ENCODE measurements at regions not wholly inside any gene's neighbourhood (a gene's known extent, or its start where the extent isn't known, plus 50 kb on each side); places are given as distances from the start of the nearest gene placed in this dataset.
"Not testable (repeated sequence)": the region's sequence is repeated elsewhere in the genome, so short reads cannot be mapped to it uniquely, and the experiment has no call there.

DNA sequence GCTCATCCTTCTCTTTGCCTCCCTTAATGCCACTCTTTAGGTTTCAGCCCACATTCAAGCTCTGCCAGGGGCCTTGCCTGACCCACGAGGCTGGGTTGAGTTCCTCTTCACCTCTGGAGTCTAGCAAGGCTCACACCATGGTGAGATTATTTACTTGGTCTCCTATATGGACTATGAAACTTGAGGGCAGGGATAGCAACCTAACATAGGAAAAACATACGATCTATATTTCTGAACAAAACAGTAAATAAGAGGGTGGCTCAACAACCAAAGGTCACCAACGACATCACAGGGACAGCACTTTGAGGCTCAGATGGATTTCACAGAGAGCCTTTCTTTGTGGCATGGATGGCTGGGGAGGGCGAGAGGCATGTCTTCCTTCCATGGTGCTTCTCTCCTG lies 197.0 kb downstream of the MAF start:
- DNase-seq, result no peak

- no peak for DNase-seq
These were observed 197.6 kb downstream of the MAF start for GRCh38 chr16:79402920-79403319.

DNA sequence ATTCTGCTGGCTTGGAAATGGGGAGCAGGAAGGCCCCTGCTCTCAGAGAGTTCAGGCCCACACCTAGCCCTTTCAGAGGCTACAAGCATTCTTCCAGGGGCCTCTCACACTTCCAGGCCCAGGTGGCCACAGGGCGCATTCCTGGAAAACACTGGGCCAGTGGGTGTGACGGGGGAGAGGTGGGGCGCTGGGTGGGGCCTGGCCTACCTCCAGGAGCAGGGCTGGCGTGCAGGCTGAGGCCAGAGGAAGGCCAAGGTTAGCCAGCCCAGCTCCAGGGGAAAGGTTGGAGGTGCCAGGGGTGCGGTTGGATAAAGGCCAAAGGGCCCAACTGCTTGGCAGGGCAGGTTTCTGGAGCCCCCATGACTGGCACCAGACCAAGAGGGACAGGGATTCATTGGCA lies 198.2 kb downstream of the MAF start:
- no peak for DNase-seq

DNA sequence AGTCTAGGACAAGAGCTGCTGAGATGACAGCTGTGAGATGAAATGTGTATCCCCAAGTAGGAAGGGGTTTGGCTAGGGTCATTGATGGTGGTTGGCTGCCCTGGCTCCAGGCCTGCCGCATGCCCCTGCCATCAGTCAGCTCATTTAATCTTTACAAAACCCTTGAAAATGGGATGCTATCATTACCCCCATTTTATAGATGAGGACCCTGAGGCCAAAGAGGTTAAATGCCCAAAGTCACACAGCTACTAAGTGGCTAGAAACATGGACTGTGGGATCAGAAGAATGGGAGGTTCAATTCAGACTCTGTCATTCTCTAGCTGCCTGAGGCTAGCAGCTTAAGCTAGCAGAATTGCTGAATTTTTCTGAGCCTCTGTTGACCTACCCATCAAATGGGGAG lies 198.8 kb downstream of the MAF start:
- DNase-seq, result no peak

DNA sequence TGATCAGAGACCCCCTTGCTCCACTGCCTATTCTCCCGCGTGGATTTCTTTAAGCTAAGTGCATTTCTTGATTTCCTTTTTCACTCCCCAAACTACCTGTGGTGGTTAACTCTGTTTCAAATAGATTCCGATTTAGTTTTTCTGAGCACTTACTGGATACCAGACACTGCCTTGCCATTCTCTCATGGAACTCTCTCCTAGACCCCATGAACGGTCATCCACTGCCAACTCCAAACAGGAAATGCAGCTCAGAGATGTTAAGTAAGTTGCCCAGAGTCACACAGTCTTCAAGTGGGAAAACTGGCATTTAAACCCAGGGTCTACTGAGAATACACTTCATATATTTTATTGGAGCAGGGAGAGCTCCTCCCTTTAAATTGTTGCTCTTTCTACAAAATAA lies 199.4 kb downstream of the MAF start:
- DNase-seq, result no peak

GRCh38 chr16:79400462-79401149 lies 199.9 kb downstream of the MAF start:
- no peak for DNase-seq

- no peak for DNase-seq
These were observed 204.9 kb downstream of the MAF start for GRCh38 chr16:79395591-79395990.

DNA sequence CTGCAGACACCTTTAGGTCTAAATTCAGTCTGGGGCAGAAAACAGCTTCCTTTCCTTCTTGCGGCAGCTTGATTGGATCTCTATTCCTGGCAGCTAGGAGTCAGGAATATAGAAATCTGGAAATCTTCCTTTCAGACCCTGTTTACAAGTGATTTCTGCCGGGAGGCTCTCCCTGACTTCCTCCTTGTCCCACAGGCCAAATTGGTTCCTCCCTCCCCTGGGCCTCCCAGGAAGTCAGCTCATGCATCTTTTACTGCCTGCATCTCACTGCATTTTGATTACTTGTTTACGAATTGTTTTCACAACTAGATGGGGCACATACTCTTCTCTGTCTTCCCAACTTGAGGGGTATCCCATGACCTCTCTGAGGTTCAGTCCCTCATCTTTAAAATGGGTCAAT lies 206.3 kb downstream of the MAF start:
- DNase-seq, result no peak

DNA sequence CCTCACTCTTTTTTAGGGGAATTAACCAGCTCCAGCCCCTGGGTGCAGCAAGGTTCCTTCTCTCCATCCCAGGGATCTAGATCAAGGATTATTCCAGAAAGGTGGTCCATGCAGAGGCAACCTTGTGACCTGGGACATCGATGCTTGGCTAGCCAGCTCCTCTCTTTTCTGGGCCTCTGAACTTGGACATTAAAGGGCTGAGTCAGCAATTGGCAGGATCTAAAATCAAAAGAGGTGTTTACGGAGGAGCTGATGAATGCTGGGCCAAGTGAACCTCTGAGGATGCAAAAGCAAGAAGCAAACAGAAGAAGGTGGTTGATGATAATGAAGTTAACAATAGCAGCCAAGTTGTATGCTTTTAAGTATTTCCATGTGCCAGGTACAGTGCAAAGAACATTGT lies 207.0 kb downstream of the MAF start:
- DNase-seq, result no peak

GRCh38 chr16:79393127-79393526 lies 207.4 kb downstream of the MAF start:
- no peak for DNase-seq

- DNase-seq, result no peak
These were observed 208.5 kb downstream of the MAF start for GRCh38 chr16:79392081-79392480.

DNA sequence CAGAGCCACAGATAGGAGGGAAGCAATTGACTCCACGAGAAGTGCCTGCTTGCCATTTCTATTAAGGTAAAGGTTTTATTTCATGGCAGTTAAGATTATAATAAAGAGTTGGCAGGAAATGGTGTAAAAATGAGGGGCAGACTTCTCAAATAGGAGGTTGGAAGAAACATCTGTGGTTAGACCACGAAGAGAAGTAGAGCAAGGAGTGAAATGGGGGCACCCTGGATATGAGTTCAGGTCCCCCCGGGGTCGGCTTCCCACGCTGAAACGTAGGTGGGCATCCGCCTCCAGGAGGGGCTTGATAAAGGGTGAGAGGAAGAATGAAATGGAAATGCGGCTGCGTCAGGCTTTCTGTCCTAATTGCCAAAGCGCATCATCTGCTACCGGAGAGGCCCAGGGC lies 209.1 kb downstream of the MAF start:
- no peak for DNase-seq

DNA sequence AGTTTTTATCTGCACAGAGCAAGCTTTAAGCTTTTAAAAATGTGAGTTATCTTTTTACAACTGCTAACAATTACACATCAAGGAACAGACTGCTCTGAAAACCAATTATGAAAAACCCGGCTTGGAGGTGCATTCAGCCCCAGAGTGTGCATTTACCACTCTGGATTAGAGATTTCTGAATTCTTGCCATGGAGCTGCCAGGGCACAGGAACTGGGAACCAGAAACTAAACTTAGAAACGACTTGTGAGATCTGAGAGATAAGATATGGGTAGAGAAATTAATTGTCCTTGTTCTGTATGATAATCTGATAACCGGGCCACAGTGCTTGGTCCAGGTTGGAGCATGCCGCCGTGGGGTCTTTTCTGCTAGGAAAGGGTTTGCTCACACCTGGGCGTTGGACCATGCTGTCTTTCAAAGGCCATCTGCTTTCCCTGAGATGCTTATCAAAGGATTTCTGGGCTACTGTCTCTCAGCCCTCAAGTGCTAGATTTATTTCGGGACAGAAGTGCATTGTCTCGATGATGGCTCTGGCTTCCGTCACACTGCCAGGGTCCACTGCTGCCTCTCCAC lies 210.0 kb downstream of the MAF start:
- DNase-seq, result no peak

- DNase-seq, result no peak
These were observed 212.1 kb downstream of the MAF start for GRCh38 chr16:79388396-79388795.

DNA sequence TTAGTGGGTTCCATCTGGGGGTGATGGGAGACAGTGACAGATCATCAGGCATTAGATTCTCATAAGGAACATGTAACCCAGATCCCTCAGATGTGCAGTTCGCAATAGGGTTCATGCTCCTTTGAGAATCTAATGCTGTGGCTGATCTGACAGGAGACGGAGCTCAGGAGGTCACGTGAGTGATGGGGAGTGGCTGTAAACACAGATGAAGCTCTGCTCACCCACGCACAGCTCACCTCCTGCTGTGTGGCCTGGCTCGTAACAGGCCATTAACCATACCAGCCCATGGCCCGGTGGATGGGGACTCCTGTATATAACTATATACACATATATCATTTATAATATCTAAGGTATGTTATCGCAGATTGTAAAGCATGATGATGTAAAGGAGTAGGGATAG lies 214.2 kb downstream of the MAF start:
- no peak for DNase-seq

DNA sequence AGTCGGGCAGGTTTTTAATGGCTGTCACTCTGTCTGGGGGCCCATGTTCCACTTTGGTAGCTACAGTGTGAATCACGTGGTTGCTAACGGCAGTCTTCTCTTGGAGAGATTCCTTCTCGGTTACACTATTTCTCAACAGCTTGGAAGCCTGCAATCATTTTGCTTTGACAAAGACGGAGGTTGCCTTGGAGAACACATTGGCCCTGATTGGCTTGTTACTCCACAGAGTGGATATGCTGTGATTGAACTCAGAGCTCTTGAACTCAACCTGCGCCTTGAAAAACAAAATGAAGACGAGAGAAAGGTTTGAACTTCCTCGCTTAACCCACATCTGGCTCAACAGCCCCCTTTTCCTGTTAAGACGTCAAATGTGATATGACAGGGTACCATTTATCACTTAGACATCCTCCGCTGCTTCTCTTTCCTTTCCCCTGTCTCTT lies 218.9 kb downstream of the MAF start:
- no peak for DNase-seq

GRCh38 chr16:79380995-79381602 lies 219.4 kb downstream of the MAF start:
- DNase-seq, result no peak

GRCh38 chr16:79379095-79379494 lies 221.4 kb downstream of the MAF start:
- no peak for DNase-seq

- DNase-seq, result not testable (repeated sequence)
These were observed 223.5 kb downstream of the MAF start for GRCh38 chr16:79377082-79377481.

DNA sequence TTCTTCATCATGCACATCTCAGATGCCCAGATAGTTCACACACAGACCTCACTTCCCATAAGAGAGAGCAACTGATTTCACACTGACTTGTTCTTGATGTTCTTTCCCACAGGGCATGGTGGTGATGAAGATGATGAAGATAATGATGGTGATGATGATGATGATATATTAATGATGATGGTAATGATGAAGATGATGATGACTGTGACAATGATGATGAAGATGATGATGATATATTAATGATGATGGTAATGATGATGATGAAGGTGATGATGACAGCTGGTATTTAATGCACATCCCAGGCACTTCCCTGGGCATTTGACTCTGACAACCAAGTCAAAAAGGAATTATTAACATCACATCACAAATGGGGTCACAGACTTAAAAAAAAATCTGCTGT lies 225.2 kb downstream of the MAF start:
- no peak for DNase-seq

GRCh38 chr16:79372503-79373184 lies 227.9 kb downstream of the MAF start:
- DNase-seq, result no peak

- DNase-seq, result no peak
These were observed 229.8 kb downstream of the MAF start for GRCh38 chr16:79370736-79371135.

GRCh38 chr16:79369796-79370195 lies 230.7 kb downstream of the MAF start:
- no peak for DNase-seq

DNA sequence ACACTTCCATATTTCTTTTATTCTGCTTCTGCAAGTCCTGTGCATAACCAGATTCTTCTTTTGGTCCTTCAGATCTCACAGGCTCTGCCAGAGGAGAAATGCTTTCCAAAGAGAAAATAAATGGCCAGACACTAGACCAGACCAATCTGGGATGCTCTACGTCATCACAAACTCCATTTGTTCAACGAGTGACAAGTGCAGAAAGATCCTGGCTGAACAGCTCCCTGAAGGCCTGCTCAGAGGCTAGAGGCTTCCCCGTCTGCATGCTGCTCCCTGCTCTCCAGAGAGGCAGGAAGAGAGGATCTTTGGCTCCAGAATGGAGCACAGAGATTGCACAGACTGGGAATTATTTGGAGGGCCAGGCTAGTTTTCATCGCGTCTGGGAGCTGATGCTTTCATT lies 232.7 kb downstream of the MAF start:
- no peak for DNase-seq

Data from NCI-H2171 treated with DMSO at 0.1 percent for 48 hours (cell line).